ENCODE measurements at regions not wholly inside any gene's neighbourhood (a gene's known extent, or its start where the extent isn't known, plus 50 kb on each side); places are given as distances from the start of the nearest gene placed in this dataset.

GRCh38 chr3:34382859-34383258 is 584.4 kb downstream of the PDCD6IP start:
- no peak for FAIRE-seq
- BruUV-seq (replicated peaks): no TSS peak

GRCh38 chr3:34386309-34386708 is 587.9 kb downstream of the PDCD6IP start:
- H3K4me2 ChIP-seq (ENCODE audit: control insufficient read depth, insufficient read depth): no peak overlapping the region
- no peak for TF ChIP-seq KAT2A (conservative IDR thresholded peaks at IDR 0.05; ENCODE audit: control insufficient read depth, low read depth, low read length)
- no peak for FAIRE-seq

More at GRCh38 chr3:34382859-34383258, 584.4 kb downstream of the PDCD6IP start:
- no peaks in the 10 kb centered on the region for H3K9me3 ChIP-seq (replicated peaks; ENCODE audit: control insufficient read depth, insufficient read depth, low read length)
- SMC1A ChIA-PET (ENCODE audit: uncharacterized antibody, unreplicated experiment): no interaction called here
- intact Hi-C loops (cut with micrococcal nuclease; ENCODE audit: unreplicated experiment): no loop called here
- DNase-seq (ENCODE audit: low read depth, low spot score) (no peak), ATAC-seq (no peak)
- CTCF ChIA-PET: interaction anchor here (3.9 kb wide), 1 partner anchor 122 kb away, joined by 14 read pairs; no protein-coding TSS in a partner anchor
- no peaks in the 10 kb centered on the region for H3K4me1 ChIP-seq (ENCODE audit: control insufficient read depth, insufficient read depth, low read length)
- no peak overlapping the region for H3K27ac ChIP-seq (ENCODE audit: control insufficient read depth, insufficient read depth)
- POLR2A ChIA-PET: no interaction called here
- no peak overlapping the region for H2AFZ ChIP-seq (ENCODE audit: control insufficient read depth, low read depth, low read length)
- RAD21 ChIA-PET (ENCODE audit: unreplicated experiment): no interaction called here
- in situ Hi-C loops (cut with MboI): no loop called here
- no peak overlapping the region for H3K9ac ChIP-seq (ENCODE audit: control insufficient read depth, insufficient read depth, low read length)
- H4K20me1 ChIP-seq (ENCODE audit: control insufficient read depth, insufficient read depth): no peaks in the 10 kb centered on the region
- 39% methylated on average over 3 of the region's 3 CpGs for WGBS (ENCODE audit: insufficient coverage, insufficient replicate concordance, low lambda C conversion rate, missing lambda C conversion rate)
- no peak overlapping the region for H3K4me2 ChIP-seq (ENCODE audit: control insufficient read depth, insufficient read depth)
- no peak for TF ChIP-seq FOXM1 (IDR thresholded peaks at IDR 0.05; ENCODE audit: low read depth, low read length)
- no peak for TF ChIP-seq ETV6 (conservative IDR thresholded peaks at IDR 0.05 in 1 of 2, IDR thresholded peaks at IDR 0.05 in 1 of 2; ENCODE audit: borderline replicate concordance in 1 of 2, low read depth in 1 of 2)
- peak; percentile 18 for TF ChIP-seq BCL3 (IDR thresholded peaks at IDR 0.05; ENCODE audit: borderline replicate concordance, insufficient read depth, low read depth, low read length, poor library complexity, severe bottlenecking)
- no peak for TF ChIP-seq RELA (IDR thresholded peaks at IDR 0.05; ENCODE audit: borderline replicate concordance, partially characterized antibody)
- no peaks in the 10 kb centered on the region for H3K79me2 ChIP-seq (ENCODE audit: control insufficient read depth, insufficient read depth, low read length)
- H3K36me3 ChIP-seq (ENCODE audit: control insufficient read depth in 2 of 2, insufficient read depth in 2 of 2, low read length in 1 of 2): no peaks in the 10 kb centered on the region
- H3K27me3 ChIP-seq (replicated peaks in 1 of 2; ENCODE audit: control insufficient read depth in 2 of 2, insufficient read depth in 2 of 2, low read length in 1 of 2): no peaks in the 10 kb centered on the region
- H3K4me3 ChIP-seq: no peak overlapping the region

More at GRCh38 chr3:34386309-34386708, 587.9 kb downstream of the PDCD6IP start:
- Histone ChIP-seq H4K20me1 (ENCODE audit: control insufficient read depth, insufficient read depth) (no peaks in the 10 kb centered on the region), H2AFZ (ENCODE audit: control insufficient read depth, low read depth, low read length) (no peak overlapping the region), H3K27ac (ENCODE audit: control insufficient read depth, insufficient read depth) (no peak overlapping the region), H3K4me3 (no peak overlapping the region), H3K27me3 (replicated peaks in 1 of 2; ENCODE audit: control insufficient read depth in 2 of 2, insufficient read depth in 2 of 2, low read length in 1 of 2) (no peaks in the 10 kb centered on the region), H3K36me3 (ENCODE audit: control insufficient read depth in 2 of 2, insufficient read depth in 2 of 2, low read length in 1 of 2) (no peaks in the 10 kb centered on the region), H3K4me1 (ENCODE audit: control insufficient read depth, insufficient read depth, low read length) (no peaks in the 10 kb centered on the region), H3K9ac (ENCODE audit: control insufficient read depth, insufficient read depth, low read length) (no peak overlapping the region), H3K79me2 (ENCODE audit: control insufficient read depth, insufficient read depth, low read length) (no peaks in the 10 kb centered on the region), H3K9me3 (replicated peaks; ENCODE audit: control insufficient read depth, insufficient read depth, low read length) (no peaks in the 10 kb centered on the region)
- ChIA-PET POLR2A (no interaction called here), RAD21 (ENCODE audit: unreplicated experiment) (interaction anchor here (1.1 kb wide), 1 partner anchor 126 kb away, joined by 5 read pairs; no protein-coding TSS in a partner anchor), SMC1A (ENCODE audit: uncharacterized antibody, unreplicated experiment) (interaction anchor here (1.2 to 1.5 kb wide), 2 partner anchors 123 to 125 kb away, joined by 5 to 11 read pairs; no protein-coding TSS in a partner anchor), CTCF (interaction anchor here (3.9 kb wide), 1 partner anchor 126 kb away, joined by 14 read pairs; no protein-coding TSS in a partner anchor)
- ATAC-seq (no peak), DNase-seq (ENCODE audit: low read depth, low spot score) (no peak)
- in situ Hi-C loops (cut with MboI): no loop called here
- no TSS peak for BruUV-seq (replicated peaks)
- intact Hi-C loops (cut with micrococcal nuclease; ENCODE audit: unreplicated experiment): loop anchor here (5.0 kb wide), 1 partner anchor 186 kb away; no protein-coding TSS in a partner anchor
